ENCODE measurements at regions not wholly inside any gene's neighbourhood (a gene's known extent, or its start where the extent isn't known, plus 50 kb on each side); places are given as distances from the start of the nearest gene placed in this dataset.
"Not testable (repeated sequence)": the region's sequence is repeated elsewhere in the genome, so short reads cannot be mapped to it uniquely, and the experiment has no call there.

GRCh38 chr15:77889828-77890725, 187.4 kb downstream of the TBC1D2B start:
- POLR2A ChIA-PET; DNase-seq (ENCODE audit: low read depth, low spot score); H3K27me3 ChIP-seq (ENCODE audit: control insufficient read depth, insufficient read depth, low read length); H3K4me3 ChIP-seq (ENCODE audit: low read depth, low read length); H3K9me3 ChIP-seq (ENCODE audit: control insufficient read depth, insufficient read depth, low read length); CTCF ChIA-PET; H3K27ac ChIP-seq (ENCODE audit: low read depth, low read length): not testable (repeated sequence)

GRCh38 chr15:77889009-77889806, 188.3 kb downstream of the TBC1D2B start:
- no peak for TF ChIP-seq CTCF (IDR thresholded peaks at IDR 0.05; ENCODE audit: low read depth, low read length)
- H3K9me3 ChIP-seq (ENCODE audit: control insufficient read depth, insufficient read depth, low read length) = no peaks in the 10 kb centered on the region
- CTCF ChIA-PET = no interaction called here
- no peak overlapping the region for H3K27ac ChIP-seq (ENCODE audit: low read depth, low read length)
- POLR2A ChIA-PET = no interaction called here
- no peak overlapping the region for H3K4me3 ChIP-seq (ENCODE audit: low read depth, low read length)
- no peak for DNase-seq (ENCODE audit: low read depth, low spot score)
- H3K27me3 ChIP-seq (ENCODE audit: control insufficient read depth, insufficient read depth, low read length) = no peaks in the 10 kb centered on the region

- POLR2A ChIA-PET; H3K27ac ChIP-seq (ENCODE audit: low read depth, low read length); H3K4me3 ChIP-seq (ENCODE audit: low read depth, low read length); DNase-seq (ENCODE audit: low read depth, low spot score); CTCF ChIA-PET; H3K9me3 ChIP-seq (ENCODE audit: control insufficient read depth, insufficient read depth, low read length); H3K27me3 ChIP-seq (ENCODE audit: control insufficient read depth, insufficient read depth, low read length): not testable (repeated sequence)
Observed at GRCh38 chr15:77887563-77888429, 189.7 kb downstream of the TBC1D2B start.

- no peak overlapping the region for H3K4me3 ChIP-seq (ENCODE audit: low read depth, low read length)
- no peaks in the 10 kb centered on the region for H3K27me3 ChIP-seq (ENCODE audit: control insufficient read depth, insufficient read depth, low read length)
- no peak overlapping the region for H3K27ac ChIP-seq (ENCODE audit: low read depth, low read length)
- H3K9me3 ChIP-seq (ENCODE audit: control insufficient read depth, insufficient read depth, low read length) = no peaks in the 10 kb centered on the region
- CTCF ChIA-PET = no interaction called here
- POLR2A ChIA-PET = no interaction called here
- no peak for TF ChIP-seq CTCF (IDR thresholded peaks at IDR 0.05; ENCODE audit: low read depth, low read length)
- DNase-seq (ENCODE audit: low read depth, low spot score) = no peak
Observed at GRCh38 chr15:77886805-77887448, 190.6 kb downstream of the TBC1D2B start.

- H3K9me3 ChIP-seq (ENCODE audit: control insufficient read depth, insufficient read depth, low read length); H3K27ac ChIP-seq (ENCODE audit: low read depth, low read length); H3K4me3 ChIP-seq (ENCODE audit: low read depth, low read length); DNase-seq (ENCODE audit: low read depth, low spot score); POLR2A ChIA-PET; H3K27me3 ChIP-seq (ENCODE audit: control insufficient read depth, insufficient read depth, low read length); CTCF ChIA-PET: not testable (repeated sequence)
Observed at GRCh38 chr15:77885877-77886500, 191.5 kb downstream of the TBC1D2B start.

GRCh38 chr15:77883012-77883411, 194.5 kb downstream of the TBC1D2B start:
- H3K27ac ChIP-seq (ENCODE audit: low read depth, low read length); H3K27me3 ChIP-seq (ENCODE audit: control insufficient read depth, insufficient read depth, low read length); H3K9me3 ChIP-seq (ENCODE audit: control insufficient read depth, insufficient read depth, low read length); H3K4me3 ChIP-seq (ENCODE audit: low read depth, low read length); CTCF ChIA-PET; POLR2A ChIA-PET; DNase-seq (ENCODE audit: low read depth, low spot score): not testable (repeated sequence)
